ENCODE measurements at regions not wholly inside any gene's neighbourhood (a gene's known extent, or its start where the extent isn't known, plus 50 kb on each side); places are given as distances from the start of the nearest gene placed in this dataset.
"Not testable (repeated sequence)": the region's sequence is repeated elsewhere in the genome, so short reads cannot be mapped to it uniquely, and the experiment has no call there.

DNA sequence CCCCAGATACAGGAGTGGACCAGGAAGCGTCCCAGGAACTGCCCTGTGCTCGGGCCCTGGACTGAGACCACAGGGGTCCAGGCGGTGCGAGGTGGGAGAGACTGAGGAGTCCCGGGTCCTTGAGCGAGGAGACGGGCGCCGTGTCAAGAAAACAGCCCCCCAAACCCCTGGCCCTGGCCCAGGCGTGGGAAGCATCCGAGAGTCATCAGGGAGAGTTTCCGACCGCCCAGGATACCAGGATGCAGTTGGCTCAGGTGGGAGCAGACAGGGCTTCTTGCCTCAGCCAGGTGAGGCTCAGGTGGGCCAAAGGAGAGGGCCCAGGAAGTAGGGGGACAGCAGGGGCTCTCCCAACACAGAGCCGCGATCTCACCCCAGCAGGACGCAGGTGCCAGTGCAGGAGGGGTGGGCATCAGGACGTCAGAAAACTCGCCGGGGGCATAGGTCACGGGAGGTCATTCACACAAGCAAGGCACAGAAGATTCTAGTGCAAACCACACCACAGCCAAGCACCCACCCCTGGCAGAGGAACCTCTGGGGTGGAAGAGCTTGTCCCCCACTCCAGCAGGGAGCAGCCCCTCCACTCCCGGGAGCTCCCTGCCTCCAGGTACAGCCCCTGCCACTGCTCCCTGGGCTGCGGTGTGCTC lies 102.5 kb upstream of the EIF5 start:
- no peak for DNase-seq

DNA sequence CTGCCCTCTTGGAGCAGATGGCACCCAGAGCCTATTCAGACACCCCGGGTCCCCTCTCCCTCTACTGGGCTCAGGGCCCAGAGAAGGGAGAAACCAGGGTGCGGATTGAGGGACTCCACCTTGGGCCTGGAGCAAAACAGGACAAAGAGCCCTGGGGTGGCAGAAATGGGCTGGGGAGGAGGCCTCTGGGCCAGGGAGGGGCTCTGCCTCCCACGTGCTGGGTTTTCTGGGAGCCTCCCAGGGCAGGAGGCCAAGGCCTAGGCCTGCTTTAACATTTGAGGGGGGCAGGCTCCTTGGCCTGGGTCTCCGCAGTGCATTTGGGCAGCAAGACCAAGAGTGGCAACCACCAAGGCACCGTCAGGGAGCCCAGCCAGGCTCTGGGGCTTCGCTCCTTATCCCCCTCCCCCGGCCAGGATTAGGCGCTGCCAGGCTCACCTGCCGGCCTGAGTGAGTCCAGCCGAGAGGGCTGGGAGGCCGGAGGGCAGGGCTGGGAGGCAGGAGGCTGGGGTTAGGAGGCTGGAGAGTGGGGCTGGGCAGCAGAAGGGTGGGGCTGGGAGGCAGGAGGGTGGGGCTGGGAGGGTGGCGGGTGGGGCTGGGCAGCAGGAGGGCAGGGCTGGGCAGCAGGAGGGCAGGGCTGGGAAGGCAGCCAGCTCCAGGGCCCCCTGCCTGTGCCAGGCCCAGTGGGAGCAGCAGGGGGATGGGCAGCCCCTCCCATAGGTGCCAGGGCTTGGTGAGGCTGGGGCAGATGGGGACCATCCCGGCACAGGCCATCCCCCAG lies 101.8 kb upstream of the EIF5 start:
- no peak for DNase-seq

DNA sequence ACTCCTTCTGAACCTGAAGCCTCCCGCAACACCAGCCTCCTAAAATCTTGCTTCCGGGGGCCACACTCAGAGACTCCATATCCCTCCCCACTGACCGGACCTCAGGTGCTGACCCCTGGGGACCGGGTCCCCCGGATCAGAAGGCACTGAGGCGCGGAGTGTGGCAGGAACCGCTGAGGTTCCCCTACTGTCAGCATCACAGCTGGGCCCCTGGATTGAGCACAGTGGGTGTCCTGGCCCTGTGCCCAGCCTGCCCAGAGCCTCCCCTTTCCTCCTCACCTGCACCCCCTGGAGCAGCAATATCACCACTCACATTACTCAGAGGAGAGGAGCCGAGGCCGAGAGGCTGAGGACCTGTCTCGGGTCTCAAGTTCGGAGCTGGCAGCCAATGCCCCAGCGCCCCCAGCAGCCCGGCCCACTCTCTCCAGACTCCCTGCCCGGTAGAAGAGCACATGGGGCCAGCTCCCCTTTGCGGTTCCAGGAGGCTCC lies 101.2 kb upstream of the EIF5 start:
- DNase-seq, result no peak

DNA sequence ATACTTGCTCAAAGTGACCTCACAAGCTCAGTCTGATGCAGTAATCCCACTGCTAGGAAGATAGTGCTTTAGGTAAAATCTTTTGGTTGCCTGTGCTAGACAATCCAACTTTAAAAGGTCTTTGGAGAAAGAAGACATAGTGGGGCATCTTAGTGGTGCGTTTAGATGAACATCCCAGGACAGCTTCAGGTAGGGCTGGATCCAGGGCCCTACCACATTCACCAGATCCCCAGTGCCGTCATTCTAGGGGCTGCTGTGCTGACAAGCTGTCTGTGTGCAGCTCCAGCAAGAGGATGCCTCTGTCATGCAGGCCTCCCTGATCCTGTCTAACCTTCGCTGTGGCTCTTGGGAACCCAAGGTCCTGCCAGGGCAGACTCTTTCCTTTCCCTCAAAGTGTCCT lies 100.7 kb upstream of the EIF5 start:
- DNase-seq, result no peak

DNA sequence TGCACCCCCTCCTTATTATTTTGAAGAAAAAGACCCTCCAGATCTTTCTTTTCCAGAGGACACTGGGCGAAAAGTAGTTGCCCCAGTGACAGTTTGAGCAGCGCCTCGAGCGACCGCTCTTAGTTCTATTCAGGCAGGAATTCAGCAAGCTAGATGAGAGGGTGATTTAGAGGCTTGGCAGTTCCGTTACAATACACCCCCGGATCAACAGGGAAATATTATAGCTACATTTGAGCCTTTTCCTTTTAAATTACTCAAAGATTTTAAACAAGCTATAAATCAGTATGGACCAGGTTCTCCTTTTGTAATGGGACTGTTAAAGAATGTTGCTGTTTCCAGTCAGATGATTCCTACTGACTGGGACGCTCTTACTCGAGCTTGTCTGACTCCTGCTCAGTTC lies 99.2 kb upstream of the EIF5 start:
- not testable (repeated sequence) for DNase-seq

DNA sequence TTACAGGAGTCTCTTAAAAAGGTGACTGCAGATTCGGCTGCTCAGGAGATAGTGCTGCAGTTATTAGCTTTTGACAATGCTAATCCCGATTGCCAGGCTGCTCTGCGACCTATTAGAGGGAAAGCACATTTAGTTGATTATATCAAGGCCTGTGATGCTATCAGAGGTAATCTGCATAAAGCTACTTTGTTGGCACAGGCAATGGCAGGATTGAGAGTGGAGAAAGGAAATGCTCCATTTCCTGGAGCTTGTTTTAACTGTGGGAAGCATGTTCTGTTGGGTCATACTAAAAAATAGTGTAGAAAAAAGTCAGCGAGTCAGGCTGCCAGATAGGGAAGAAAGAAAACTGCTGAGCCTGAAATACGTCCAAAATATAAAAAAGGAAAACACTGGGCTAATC lies 98.5 kb upstream of the EIF5 start:
- DNase-seq, result not testable (repeated sequence)

DNA sequence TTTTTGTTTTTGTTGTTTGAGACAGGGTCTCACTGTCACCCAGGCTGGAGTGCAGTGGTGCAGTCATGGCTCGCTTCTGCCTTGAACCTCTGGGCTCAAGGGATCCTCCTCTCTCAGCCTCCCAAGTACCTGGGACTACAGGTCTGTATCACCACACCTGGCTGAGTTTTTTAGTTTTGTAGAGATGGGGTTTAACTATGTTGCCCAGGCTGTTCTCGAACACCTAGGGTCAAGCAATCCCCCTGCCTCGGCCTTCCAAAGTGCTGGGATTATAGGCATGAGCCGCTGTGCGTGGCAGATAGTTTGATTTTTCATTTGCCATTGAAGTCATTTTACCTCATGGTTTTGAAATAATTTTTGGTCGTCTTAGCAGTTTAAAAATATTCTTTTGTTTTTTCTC lies 94.3 kb upstream of the EIF5 start:
- DNase-seq, result no peak

DNA sequence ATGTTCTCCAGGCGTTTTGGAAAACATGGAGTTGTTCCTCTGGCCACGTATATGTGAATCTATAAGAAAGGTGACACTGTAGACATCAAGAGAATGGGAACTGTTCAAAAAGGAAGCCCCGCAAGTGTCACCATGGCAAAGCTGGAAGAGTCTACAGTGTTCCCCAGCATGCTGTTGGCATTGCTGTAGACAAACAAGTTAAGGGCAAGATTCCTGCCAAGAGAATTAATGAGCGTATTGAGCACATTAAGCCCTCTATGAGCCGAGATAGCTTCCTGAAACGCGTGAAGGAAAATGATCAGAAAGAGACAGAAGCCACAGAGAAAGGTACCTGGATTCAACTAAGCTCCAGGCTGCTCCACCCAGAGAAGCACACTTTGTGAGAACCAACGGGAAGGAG lies 92.5 kb upstream of the EIF5 start:
- DNase-seq, result no peak

DNA sequence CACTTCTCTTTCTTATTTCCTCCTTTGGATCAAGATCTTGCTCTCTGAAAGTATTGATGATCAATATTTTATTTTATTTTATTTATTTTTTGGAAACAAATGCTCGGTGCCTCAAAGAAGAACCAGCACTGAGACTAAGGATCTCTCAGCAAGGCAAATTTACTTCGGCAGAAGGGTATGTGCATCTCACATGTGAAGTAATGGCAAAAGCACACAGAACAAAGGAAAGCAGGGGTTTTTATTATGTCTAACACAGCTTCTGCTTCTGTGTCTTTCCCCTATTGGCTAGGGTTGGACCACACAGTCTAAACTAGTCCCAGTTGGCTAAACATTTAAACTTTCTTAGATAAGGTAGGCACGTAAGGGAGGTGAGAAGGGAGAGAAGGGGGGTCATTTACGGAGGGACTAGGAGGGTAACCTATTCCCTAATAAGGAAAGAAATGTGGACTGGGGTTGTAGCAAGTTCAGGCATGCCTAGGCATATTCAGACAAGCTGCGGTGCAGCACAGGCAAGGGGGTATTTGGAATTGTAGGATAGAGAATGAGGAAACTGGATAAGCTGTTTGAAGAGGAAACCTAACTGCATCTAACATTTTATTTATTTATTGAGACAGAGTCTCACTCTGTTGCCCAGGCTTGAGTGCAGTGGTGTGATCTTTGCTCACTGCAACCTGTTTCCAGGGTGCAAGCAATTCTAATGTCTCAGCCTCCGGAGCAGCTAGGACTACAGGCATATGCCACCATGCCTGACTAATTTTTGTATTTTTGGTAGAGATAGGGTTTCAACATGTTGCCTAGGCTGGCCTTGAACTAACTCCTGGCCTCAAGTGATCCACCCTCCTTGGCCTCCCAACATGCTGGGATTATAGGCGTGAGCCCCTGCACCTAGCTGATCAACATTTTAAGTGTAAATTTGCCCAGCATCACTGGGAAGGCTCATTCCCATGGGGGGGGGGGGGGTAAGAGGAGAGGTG lies 90.0 kb upstream of the EIF5 start:
- no peak for DNase-seq

DNA sequence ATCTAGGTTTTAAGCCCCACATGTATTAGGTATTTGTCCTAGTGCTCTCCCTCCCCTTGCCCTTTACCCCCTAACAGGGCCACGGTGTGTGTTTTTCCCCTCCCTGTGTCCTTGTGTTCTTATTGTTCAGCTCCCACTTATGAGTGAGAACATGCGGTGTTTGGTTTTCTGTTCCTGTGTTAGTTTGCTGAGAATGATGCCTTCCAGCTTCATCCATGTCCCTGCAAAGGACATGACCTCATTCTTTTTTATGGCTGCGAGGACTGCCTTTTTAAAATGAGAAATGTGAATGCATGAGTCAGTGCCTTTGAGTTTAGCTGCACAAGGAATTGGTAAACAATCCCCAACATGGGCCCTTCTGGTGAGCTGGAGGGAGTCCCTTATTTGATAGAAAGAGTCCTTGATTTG lies 88.4 kb upstream of the EIF5 start:
- not testable (repeated sequence) for DNase-seq

DNA sequence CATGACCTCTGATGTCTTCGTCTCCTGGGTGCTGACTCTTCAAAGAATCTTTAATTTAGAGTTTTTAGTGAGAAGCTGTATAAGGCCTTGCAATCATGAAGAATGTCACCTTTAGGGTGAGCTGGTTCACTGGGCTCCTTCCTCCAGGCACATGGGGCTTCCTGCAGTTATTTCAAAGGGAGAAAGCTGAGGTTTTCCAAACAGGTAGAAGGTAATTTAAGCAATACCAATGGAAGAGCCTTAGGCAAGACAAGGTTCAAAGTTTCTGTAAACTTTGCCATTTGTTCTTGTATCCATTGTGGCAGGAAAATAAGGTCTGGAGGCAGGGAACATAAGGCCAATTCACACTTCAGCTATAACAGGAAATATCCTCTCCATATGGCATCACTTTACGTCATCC lies 88.0 kb upstream of the EIF5 start:
- no peak for DNase-seq

DNA sequence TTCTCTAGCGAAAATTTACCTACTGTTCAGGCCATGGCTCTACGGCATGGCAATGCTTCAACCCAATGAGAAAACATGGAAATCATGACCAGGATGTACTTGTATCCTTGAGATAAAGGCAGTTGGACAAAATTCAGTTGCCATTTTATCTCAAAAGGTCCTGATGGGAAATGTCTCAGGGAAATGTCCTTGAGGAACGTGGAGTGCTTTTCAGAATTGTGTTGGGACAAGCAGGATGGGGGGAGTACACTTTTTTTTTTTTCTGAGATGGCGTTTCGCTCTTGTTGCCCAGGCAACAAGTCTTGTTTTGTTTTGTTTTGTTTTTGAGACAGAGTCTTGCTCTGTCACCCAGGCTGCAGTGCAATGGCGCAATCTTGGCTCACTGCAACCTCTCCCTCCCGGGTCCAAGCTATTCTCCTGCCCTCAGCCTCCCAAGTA lies 86.8 kb upstream of the EIF5 start:
- DNase-seq, result no peak

DNA sequence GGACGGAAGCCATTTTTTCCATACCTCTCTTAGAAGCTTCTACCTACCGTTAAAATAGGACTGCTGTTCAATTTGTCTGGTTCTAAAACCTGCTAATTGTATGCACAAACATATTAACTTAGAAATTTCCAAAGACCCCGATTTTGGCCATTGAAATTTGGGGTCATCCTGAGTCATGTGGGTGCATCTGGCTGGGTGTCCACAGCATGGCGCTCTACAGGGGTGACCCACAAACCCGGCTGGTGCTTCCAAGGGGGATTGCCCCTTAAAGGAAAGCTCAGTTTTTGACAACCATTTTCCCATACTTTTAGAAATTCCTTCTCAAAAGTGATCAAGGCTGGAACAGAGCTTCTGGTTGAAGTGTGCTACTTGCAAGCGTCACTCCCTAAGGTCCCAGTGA lies 83.9 kb upstream of the EIF5 start:
- no peak for DNase-seq

DNA sequence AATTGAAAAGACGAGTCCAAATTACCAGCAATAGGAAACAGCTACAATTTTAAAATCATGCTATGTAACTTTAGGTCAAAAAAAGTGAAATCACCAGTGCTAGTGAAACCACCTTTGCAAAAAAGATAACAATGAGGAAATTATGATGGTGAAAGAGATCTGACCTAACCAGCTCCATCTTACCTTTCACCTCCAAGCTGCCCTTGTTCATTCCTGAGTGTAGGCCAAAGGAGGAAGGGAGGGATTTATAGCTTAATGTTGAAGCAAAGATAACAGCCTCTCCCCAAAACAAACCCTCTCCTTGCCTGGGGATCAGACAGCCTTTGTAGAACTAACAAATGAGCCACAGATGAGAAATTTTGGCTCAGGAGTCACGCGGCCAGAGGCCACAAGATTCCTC lies 83.2 kb upstream of the EIF5 start:
- no peak for DNase-seq

DNA sequence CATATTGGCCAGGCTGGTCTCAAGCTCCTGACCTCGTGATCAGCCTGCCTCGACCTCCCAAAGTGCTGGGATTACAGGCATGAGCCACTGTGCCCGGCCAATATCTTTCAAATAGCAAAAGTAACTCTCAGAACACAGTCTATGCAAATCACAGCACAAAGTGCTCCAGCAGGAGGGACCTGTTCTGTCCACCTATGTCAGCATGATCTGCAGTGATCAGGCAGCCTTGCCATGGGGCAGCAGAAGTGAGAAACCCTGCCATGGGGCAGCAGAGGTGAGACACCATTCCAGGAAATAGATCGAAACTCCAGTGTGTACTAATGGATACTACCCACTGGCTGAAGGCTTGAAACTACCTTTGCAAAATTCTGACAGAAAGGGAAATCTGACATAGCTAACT lies 78.5 kb upstream of the EIF5 start:
- no peak for DNase-seq

DNA sequence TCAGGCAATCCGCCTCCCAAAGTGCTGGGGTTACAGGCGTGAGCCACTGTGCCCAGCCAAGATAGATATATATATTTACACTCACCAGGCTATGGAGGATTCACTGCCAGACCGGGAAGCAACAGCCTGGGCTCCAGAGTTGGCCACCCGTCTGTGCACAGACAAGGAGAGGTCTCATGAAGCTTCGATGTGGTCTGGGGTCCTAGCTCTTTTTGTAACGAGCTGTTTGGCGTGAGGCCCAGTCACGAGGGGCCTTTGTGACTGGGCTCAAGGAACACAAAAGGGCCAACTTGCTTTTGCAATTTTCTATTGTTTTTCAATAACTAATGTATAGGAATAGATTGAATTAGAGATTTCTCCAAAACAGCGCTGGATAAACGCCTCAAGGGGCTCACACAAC lies 77.6 kb upstream of the EIF5 start:
- no peak for DNase-seq

DNA sequence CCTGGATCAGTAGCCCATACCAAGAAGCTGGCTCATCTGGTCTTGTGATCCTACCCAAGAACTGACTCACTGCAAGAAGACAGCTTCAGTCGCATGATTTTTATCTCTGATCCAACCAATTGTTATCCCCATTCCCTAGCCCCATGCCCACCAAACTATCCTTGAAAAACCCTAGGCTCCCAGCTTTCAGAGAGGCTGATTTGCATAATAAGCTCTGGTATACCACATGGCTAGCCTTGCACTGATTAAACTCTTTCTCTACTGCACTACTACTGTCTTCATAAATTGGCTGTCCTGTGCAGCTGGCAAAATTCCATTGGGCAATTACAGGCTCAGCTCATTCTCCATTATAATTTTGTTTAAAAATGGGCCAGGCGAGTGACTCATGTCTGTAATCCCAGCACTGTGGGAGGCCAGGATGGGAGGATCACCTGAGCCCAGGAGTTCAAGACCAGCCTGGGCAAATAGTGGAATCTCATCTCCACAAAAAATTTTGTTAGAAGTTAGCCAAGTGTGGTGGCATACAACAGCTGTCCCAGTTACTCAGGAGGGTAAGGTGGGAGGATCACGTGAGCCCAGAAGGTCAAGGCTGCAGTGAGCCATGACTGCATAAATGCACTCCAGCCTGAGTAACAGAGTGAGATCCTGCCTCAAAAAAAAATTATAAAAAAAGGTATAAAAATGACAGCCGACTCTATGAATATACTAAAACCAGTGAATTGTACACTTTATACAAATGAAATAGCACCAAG lies 76.7 kb upstream of the EIF5 start:
- no peak for DNase-seq

DNA sequence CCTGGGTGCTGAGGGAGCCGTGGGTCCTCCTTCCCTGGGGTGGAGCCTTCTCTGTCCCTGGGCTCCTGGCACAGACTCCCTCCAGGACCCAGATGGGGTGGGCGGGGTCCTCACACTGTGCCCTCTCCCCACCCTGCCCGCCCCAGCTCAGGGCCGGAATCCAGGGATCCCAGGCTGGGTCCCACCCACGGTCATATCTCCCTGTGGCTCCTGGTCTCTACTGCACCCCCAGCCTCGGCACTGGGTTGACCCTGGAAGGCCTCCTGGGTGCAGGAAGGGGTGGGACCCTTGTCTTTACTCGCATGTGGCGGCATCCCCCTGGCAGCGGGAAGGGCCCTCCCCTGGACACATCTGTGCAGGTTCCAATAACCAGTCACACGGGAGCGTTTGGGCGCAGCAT lies 75.8 kb upstream of the EIF5 start:
- no peak for DNase-seq

DNA sequence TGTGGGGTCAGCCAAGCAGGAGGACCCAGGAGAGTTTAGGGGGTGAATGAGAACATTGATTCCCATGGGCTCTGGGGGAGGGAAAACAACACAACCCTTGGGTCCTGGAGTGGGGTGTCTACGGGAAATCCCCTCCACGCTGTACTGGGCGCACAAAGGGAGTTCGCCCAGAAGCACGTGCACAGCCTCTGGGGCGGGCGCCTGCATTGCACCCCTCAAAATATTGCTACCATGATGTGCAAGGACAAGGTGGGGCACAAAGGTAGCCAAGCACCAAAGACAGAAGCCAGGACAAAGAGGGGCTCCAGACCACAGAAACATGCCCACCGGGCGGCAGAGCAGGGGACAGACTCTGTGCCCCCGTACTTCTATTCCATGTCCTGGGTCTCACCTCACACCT lies 74.9 kb upstream of the EIF5 start:
- no peak for DNase-seq

DNA sequence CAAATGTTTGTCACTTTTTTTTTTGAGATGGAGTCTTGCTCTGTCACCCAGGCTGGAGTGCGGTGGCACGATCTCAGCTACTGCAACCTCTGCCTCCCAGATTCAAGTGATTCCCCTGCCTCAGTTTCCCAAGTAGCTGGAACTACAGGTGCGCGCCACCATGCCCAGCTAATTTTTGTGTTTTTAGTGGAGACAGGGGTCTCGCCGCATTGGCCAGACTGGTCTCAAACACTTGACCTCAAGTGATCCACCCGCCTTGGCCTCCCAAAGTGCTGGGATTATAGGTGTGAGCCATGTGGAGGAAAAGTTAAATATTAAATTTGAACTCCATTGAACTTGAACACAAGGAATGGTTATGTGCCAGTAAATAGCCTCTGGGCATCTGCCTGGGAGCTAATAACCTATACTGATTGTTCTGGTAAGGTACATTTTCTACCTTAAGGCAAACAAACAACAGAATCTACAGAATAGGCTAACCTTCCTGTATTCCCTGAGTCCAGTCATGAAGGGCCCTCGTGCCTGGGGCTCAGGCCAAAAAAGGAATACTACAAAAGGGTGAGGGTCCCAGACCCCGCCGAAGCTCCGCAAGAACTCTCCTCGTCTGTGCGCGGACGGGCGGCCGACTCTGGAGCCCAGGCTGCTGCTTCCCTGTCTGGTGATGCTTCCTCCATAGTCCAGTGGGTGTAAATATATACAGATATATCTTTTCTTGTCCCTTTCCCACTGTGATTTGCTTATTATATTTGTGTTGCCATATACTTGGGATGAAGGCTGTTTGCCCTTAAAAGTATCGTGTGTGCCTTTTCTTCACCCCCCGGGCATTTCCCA lies 74.0 kb upstream of the EIF5 start:
- DNase-seq, result no peak

DNA sequence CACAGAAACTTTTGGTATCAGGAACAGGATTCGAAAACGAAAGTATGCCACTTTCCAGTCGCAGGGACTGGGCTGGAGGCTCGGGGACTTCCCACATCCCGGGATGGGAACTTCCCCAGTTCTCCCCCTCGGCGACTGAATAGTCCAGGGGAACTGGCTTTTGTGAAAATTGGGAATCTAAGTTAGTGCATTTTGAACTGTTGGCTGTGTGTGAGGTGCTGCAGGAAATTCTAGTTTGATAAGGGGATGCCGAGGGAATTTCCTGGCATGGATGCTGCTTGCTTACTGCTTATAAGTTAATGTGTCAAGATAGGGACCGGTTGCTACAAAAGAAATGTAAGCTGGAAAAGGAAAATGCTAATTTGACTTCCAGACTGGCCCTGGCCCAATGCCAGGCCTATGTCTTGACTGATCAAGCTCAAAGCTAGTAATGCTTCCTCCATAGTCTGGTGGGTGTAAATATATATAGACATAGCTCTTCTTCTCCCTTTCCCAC lies 73.4 kb upstream of the EIF5 start:
- DNase-seq, result peak; percentile 8
